ENCODE measurements at regions not wholly inside any gene's neighbourhood (a gene's known extent, or its start where the extent isn't known, plus 50 kb on each side); places are given as distances from the start of the nearest gene placed in this dataset.

- TF ChIP-seq, protein P1, sequence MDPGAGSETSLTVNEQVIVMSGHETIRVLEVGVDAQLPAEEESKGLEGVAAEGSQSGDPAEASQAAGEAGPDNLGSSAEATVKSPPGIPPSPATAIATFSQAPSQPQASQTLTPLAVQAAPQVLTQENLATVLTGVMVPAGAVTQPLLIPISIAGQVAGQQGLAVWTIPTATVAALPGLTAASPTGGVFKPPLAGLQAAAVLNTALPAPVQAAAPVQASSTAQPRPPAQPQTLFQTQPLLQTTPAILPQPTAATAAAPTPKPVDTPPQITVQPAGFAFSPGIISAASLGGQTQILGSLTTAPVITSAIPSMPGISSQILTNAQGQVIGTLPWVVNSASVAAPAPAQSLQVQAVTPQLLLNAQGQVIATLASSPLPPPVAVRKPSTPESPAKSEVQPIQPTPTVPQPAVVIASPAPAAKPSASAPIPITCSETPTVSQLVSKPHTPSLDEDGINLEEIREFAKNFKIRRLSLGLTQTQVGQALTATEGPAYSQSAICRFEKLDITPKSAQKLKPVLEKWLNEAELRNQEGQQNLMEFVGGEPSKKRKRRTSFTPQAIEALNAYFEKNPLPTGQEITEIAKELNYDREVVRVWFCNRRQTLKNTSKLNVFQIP (CRISPR knock-in tag; IDR thresholded peaks at IDR 0.05; ENCODE audit: borderline replicate concordance, low read depth), result no peak
- TF ChIP-seq ZFP30 (CRISPR knock-in tag; IDR thresholded peaks at IDR 0.05) (no peak), ESRRG (CRISPR knock-in tag; IDR thresholded peaks at IDR 0.05) (no peak)
Observed at GRCh38 chr18:2414235-2414634, 157.1 kb downstream of the METTL4 start (continued).

- no peak for TF ChIP-seq BACH2 (CRISPR knock-in tag; IDR thresholded peaks at IDR 0.05; ENCODE audit: borderline replicate concordance)
- no peak for TF ChIP-seq TSHZ2 (CRISPR knock-in tag; IDR thresholded peaks at IDR 0.05)
- no peak for TF ChIP-seq TOX (CRISPR knock-in tag; IDR thresholded peaks at IDR 0.05; ENCODE audit: borderline replicate concordance)
- no peak for TF ChIP-seq ISL1 (CRISPR knock-in tag; IDR thresholded peaks at IDR 0.05)
- TF ChIP-seq, protein P2, sequence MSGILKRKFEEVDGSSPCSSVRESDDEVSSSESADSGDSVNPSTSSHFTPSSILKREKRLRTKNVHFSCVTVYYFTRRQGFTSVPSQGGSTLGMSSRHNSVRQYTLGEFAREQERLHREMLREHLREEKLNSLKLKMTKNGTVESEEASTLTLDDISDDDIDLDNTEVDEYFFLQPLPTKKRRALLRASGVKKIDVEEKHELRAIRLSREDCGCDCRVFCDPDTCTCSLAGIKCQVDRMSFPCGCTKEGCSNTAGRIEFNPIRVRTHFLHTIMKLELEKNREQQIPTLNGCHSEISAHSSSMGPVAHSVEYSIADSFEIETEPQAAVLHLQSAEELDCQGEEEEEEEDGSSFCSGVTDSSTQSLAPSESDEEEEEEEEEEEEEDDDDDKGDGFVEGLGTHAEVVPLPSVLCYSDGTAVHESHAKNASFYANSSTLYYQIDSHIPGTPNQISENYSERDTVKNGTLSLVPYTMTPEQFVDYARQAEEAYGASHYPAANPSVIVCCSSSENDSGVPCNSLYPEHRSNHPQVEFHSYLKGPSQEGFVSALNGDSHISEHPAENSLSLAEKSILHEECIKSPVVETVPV (CRISPR knock-in tag; IDR thresholded peaks at IDR 0.05), result no peak
- TF ChIP-seq RARB (CRISPR knock-in tag; IDR thresholded peaks at IDR 0.05), result no peak
- no peak for TF ChIP-seq SNAI2 (CRISPR knock-in tag; IDR thresholded peaks at IDR 0.05)
- TF ChIP-seq PPARA (CRISPR knock-in tag; IDR thresholded peaks at IDR 0.05; ENCODE audit: borderline replicate concordance), result no peak
- no peak for TF ChIP-seq ZFP3 (CRISPR knock-in tag; IDR thresholded peaks at IDR 0.05)
- TF ChIP-seq GLIS3 (CRISPR knock-in tag; IDR thresholded peaks at IDR 0.05), result no peak
- TF ChIP-seq ZFP30 (CRISPR knock-in tag; IDR thresholded peaks at IDR 0.05), result no peak
- TF ChIP-seq ZNF8 (CRISPR knock-in tag; IDR thresholded peaks at IDR 0.05), result no peak
- TF ChIP-seq ZNF565 (CRISPR knock-in tag; conservative IDR thresholded peaks at IDR 0.05; ENCODE audit: low read depth), result no peak
- TF ChIP-seq, protein P3, sequence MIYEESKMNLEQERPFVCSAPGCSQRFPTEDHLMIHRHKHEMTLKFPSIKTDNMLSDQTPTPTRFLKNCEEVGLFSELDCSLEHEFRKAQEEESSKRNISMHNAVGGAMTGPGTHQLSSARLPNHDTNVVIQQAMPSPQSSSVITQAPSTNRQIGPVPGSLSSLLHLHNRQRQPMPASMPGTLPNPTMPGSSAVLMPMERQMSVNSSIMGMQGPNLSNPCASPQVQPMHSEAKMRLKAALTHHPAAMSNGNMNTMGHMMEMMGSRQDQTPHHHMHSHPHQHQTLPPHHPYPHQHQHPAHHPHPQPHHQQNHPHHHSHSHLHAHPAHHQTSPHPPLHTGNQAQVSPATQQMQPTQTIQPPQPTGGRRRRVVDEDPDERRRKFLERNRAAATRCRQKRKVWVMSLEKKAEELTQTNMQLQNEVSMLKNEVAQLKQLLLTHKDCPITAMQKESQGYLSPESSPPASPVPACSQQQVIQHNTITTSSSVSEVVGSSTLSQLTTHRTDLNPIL (CRISPR knock-in tag; IDR thresholded peaks at IDR 0.05; ENCODE audit: low read depth), result no peak
- TF ChIP-seq ESRRG (CRISPR knock-in tag; IDR thresholded peaks at IDR 0.05), result no peak
- no peak for TF ChIP-seq CSDC2 (CRISPR knock-in tag; IDR thresholded peaks at IDR 0.05)
- TF ChIP-seq ARNTL (CRISPR knock-in tag; IDR thresholded peaks at IDR 0.05; ENCODE audit: borderline replicate concordance, low read depth), result no peak
- no peak for TF ChIP-seq OSR1 (CRISPR knock-in tag; IDR thresholded peaks at IDR 0.05)
- TF ChIP-seq TCF4 (CRISPR knock-in tag; IDR thresholded peaks at IDR 0.05; ENCODE audit: borderline replicate concordance), result no peak
- no peak for TF ChIP-seq ZNF70 (CRISPR knock-in tag; IDR thresholded peaks at IDR 0.05)
- no peak for ATAC-seq
Observed at GRCh38 chr18:2415656-2416055, 155.6 kb downstream of the METTL4 start.

- peak; percentile 86 for ATAC-seq
- no peak for TF ChIP-seq ESRRG (CRISPR knock-in tag; IDR thresholded peaks at IDR 0.05)
Observed at GRCh38 chr18:2417861-2418610, 153.3 kb downstream of the METTL4 start.

GRCh38 chr18:2420367-2420766 is 150.9 kb downstream of the METTL4 start:
- no peak for ATAC-seq
- no peak for TF ChIP-seq ZNF8 (CRISPR knock-in tag; IDR thresholded peaks at IDR 0.05)
- TF ChIP-seq TCF4 (CRISPR knock-in tag; IDR thresholded peaks at IDR 0.05; ENCODE audit: borderline replicate concordance), result no peak
- no peak for TF ChIP-seq ESRRG (CRISPR knock-in tag; IDR thresholded peaks at IDR 0.05)
- no peak for TF ChIP-seq SNAI2 (CRISPR knock-in tag; IDR thresholded peaks at IDR 0.05)
- TF ChIP-seq TOX (CRISPR knock-in tag; IDR thresholded peaks at IDR 0.05; ENCODE audit: borderline replicate concordance), result no peak
- TF ChIP-seq OSR1 (CRISPR knock-in tag; IDR thresholded peaks at IDR 0.05), result no peak
- no peak for TF ChIP-seq PPARA (CRISPR knock-in tag; IDR thresholded peaks at IDR 0.05; ENCODE audit: borderline replicate concordance)
- TF ChIP-seq ARNTL (CRISPR knock-in tag; IDR thresholded peaks at IDR 0.05; ENCODE audit: borderline replicate concordance, low read depth), result no peak
- TF ChIP-seq GLIS3 (CRISPR knock-in tag; IDR thresholded peaks at IDR 0.05), result no peak
- no peak for TF ChIP-seq ZC3H10 (CRISPR knock-in tag; IDR thresholded peaks at IDR 0.05)
- TF ChIP-seq ZFP30 (CRISPR knock-in tag; IDR thresholded peaks at IDR 0.05), result no peak
- TF ChIP-seq TSHZ2 (CRISPR knock-in tag; IDR thresholded peaks at IDR 0.05), result no peak
- no peak for TF ChIP-seq CSDC2 (CRISPR knock-in tag; IDR thresholded peaks at IDR 0.05)
- TF ChIP-seq, protein P4, sequence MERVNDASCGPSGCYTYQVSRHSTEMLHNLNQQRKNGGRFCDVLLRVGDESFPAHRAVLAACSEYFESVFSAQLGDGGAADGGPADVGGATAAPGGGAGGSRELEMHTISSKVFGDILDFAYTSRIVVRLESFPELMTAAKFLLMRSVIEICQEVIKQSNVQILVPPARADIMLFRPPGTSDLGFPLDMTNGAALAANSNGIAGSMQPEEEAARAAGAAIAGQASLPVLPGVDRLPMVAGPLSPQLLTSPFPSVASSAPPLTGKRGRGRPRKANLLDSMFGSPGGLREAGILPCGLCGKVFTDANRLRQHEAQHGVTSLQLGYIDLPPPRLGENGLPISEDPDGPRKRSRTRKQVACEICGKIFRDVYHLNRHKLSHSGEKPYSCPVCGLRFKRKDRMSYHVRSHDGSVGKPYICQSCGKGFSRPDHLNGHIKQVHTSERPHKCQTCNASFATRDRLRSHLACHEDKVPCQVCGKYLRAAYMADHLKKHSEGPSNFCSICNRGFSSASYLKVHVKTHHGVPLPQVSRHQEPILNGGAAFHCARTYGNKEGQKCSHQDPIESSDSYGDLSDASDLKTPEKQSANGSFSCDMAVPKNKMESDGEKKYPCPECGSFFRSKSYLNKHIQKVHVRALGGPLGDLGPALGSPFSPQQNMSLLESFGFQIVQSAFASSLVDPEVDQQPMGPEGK (CRISPR knock-in tag; IDR thresholded peaks at IDR 0.05; ENCODE audit: borderline replicate concordance), result no peak
- TF ChIP-seq ISL1 (CRISPR knock-in tag; IDR thresholded peaks at IDR 0.05), result no peak

All from SK-N-SH treated with all-trans-retinoic acid at 6 μM for 48 hours (cell line).